Subcutaneous abdominal adipose tissue (tissue), 5 donors: ENCODE measurements at regions not wholly inside any gene's neighbourhood (a gene's known extent, or its start where the extent isn't known, plus 50 kb on each side); places are given as distances from the start of the nearest gene placed in this dataset.

Source experiments
- H3K27ac ChIP-seq: one replicate; pipeline ENCODE4 v1.7.0; 2013; ENCODE audit warnings: low read depth, mild to moderate bottlenecking, inconsistent platforms, low read length, moderate library complexity
- H3K27me3 ChIP-seq, 5 donors: one replicate each; pipeline ENCODE4 v1.7.0; 2013; ENCODE audit warnings: low read length in 5 of 5, inconsistent platforms in 1 of 5; ENCODE audit not compliant: control insufficient read depth in 5 of 5, insufficient read depth in 4 of 5
- H3K36me3 ChIP-seq, 5 donors: one replicate each; pipeline ENCODE4 v1.7.0; 2013; ENCODE audit warnings: low read length in 5 of 5; ENCODE audit not compliant: control insufficient read depth in 5 of 5, insufficient read depth in 5 of 5
- H3K4me1 ChIP-seq, 5 donors: one replicate each; pipeline ENCODE4 v1.7.0; 2013; ENCODE audit warnings: low read length in 5 of 5, mild to moderate bottlenecking in 3 of 5, moderate library complexity in 1 of 5; ENCODE audit not compliant: control insufficient read depth in 5 of 5, insufficient read depth in 5 of 5
- H3K4me3 ChIP-seq, 5 donors: one replicate each; pipeline ENCODE4 v1.7.0; 2013; ENCODE audit warnings: low read length in 5 of 5, low read depth in 1 of 5
- H3K9ac ChIP-seq, 5 donors: one replicate each; pipeline ENCODE4 v1.7.0; 2013; ENCODE audit warnings: low read length in 5 of 5, mild to moderate bottlenecking in 4 of 5, moderate library complexity in 3 of 5
- H3K9me3 ChIP-seq, 5 donors: one replicate each; pipeline ENCODE4 v1.7.0; 2013; ENCODE audit warnings: low read length in 5 of 5; ENCODE audit not compliant: control insufficient read depth in 5 of 5
- donor health status: healthy.
- donor health status: healthy.
- donor health status: healthy.
- donor health status: healthy.
- donor health status: healthy.

GRCh38 chr12:89969093-89969492 lies 260.5 kb upstream of the ATP2B1 start:
- no peaks in the 10 kb centered on the region for H3K27me3 ChIP-seq
- H3K36me3 ChIP-seq: no peaks in the 10 kb centered on the region
- no peak overlapping the region for H3K4me3 ChIP-seq
- H3K9ac ChIP-seq: no peak overlapping the region
- H3K27ac ChIP-seq: no peak overlapping the region
- no peaks in the 10 kb centered on the region for H3K9me3 ChIP-seq
- peaks cover 0 to 10% (median 6%) of the 10 kb centered on the region in 5 donors for H3K4me1 ChIP-seq

GRCh38 chr12:89968151-89968700 lies 259.6 kb upstream of the ATP2B1 start:
- Histone ChIP-seq H3K9ac (no peak overlapping the region), H3K27ac (no peak overlapping the region)

GRCh38 chr12:89966495-89967240 lies 258.0 kb upstream of the ATP2B1 start:
- Histone ChIP-seq H3K4me1 (peaks cover 0 to 2% (median under 1%) of the 10 kb centered on the region in 5 donors), H3K9me3 (no peaks in the 10 kb centered on the region), H3K4me3 (no peak overlapping the region), H3K27ac (no peak overlapping the region), H3K9ac (no peak overlapping the region), H3K36me3 (no peaks in the 10 kb centered on the region), H3K27me3 (no peaks in the 10 kb centered on the region)

More at GRCh38 chr12:89968151-89968700, 259.6 kb upstream of the ATP2B1 start:
- peaks cover 0 to 10% (median 6%) of the 10 kb centered on the region in 5 donors for H3K4me1 ChIP-seq
- H3K27me3 ChIP-seq: no peaks in the 10 kb centered on the region
- H3K36me3 ChIP-seq: no peaks in the 10 kb centered on the region
- no peaks in the 10 kb centered on the region for H3K9me3 ChIP-seq
- H3K4me3 ChIP-seq: no peak overlapping the region

GRCh38 chr12:89965993-89966392 lies 257.4 kb upstream of the ATP2B1 start:
- Histone ChIP-seq H3K4me1 (no peaks in the 10 kb centered on the region), H3K27me3 (no peaks in the 10 kb centered on the region), H3K9me3 (no peaks in the 10 kb centered on the region), H3K9ac (no peak overlapping the region), H3K36me3 (no peaks in the 10 kb centered on the region), H3K4me3 (no peak overlapping the region), H3K27ac (no peak overlapping the region)

- Histone ChIP-seq H3K36me3 (no peaks in the 10 kb centered on the region), H3K27me3 (no peaks in the 10 kb centered on the region), H3K9ac (no peak overlapping the region), H3K4me1 (peaks cover 0 to 22% (median 11%) of the 10 kb centered on the region in 5 donors), H3K27ac (no peak overlapping the region), H3K4me3 (no peak overlapping the region), H3K9me3 (no peaks in the 10 kb centered on the region)
Observed at GRCh38 chr12:89962648-89963047, 254.0 kb upstream of the ATP2B1 start.

- H3K27ac ChIP-seq: no peak overlapping the region
- H3K4me3 ChIP-seq: no peak overlapping the region
- no peaks in the 10 kb centered on the region for H3K27me3 ChIP-seq
- peaks cover 0 to 22% (median 11%) of the 10 kb centered on the region in 5 donors for H3K4me1 ChIP-seq
- no peaks in the 10 kb centered on the region for H3K9me3 ChIP-seq
- no peak overlapping the region for H3K9ac ChIP-seq
- no peaks in the 10 kb centered on the region for H3K36me3 ChIP-seq
Observed at GRCh38 chr12:89960607-89961394, 252.2 kb upstream of the ATP2B1 start.

- no peak overlapping the region for H3K27ac ChIP-seq
- no peak overlapping the region for H3K9ac ChIP-seq
- no peak overlapping the region for H3K4me3 ChIP-seq
- H3K9me3 ChIP-seq: no peaks in the 10 kb centered on the region
- H3K4me1 ChIP-seq: peaks cover 0 to 22% (median 11%) of the 10 kb centered on the region in 5 donors
- H3K36me3 ChIP-seq: no peaks in the 10 kb centered on the region
- H3K27me3 ChIP-seq: no peaks in the 10 kb centered on the region
Observed at GRCh38 chr12:89960011-89960507, 251.4 kb upstream of the ATP2B1 start.

GRCh38 chr12:89959179-89959578 lies 250.5 kb upstream of the ATP2B1 start:
- Histone ChIP-seq H3K9me3 (no peaks in the 10 kb centered on the region), H3K4me1 (peaks cover 0 to 22% (median 11%) of the 10 kb centered on the region in 5 donors), H3K9ac (no peak overlapping the region), H3K27ac (no peak overlapping the region), H3K4me3 (no peak overlapping the region), H3K36me3 (no peaks in the 10 kb centered on the region), H3K27me3 (no peaks in the 10 kb centered on the region)

- Histone ChIP-seq H3K4me1 (peaks cover 0 to 16% (median 11%) of the 10 kb centered on the region in 5 donors), H3K9me3 (no peaks in the 10 kb centered on the region), H3K27me3 (no peaks in the 10 kb centered on the region), H3K27ac (no peak overlapping the region), H3K36me3 (no peaks in the 10 kb centered on the region), H3K4me3 (no peak overlapping the region), H3K9ac (no peak overlapping the region)
Observed at GRCh38 chr12:89954259-89954658, 245.6 kb upstream of the ATP2B1 start.

- Histone ChIP-seq H3K4me1 (peaks cover 0 to 22% (median 16%) of the 10 kb centered on the region in 5 donors), H3K9ac (no peak overlapping the region), H3K9me3 (no peaks in the 10 kb centered on the region), H3K36me3 (no peaks in the 10 kb centered on the region), H3K27ac (no peak overlapping the region), H3K4me3 (no peak overlapping the region), H3K27me3 (no peaks in the 10 kb centered on the region)
Observed at GRCh38 chr12:89951694-89952060, 243.0 kb upstream of the ATP2B1 start.
